Activated T-cell treated with anti-CD3 and anti-CD28 coated beads, Interleukin-2, amount 50 U/mL, for 72 hours (primary cell): ENCODE measurements at regions not wholly inside any gene's neighbourhood (a gene's known extent, or its start where the extent isn't known, plus 50 kb on each side); places are given as distances from the start of the nearest gene placed in this dataset.
A peak's percentile ranks its signal among the peaks of the same experiment; 100 is the strongest.
"Not testable (repeated sequence)": the region's sequence is repeated elsewhere in the genome, so short reads cannot be mapped to it uniquely, and the experiment has no call there.

Source experiments
- ATAC-seq, 2 donors: fragments of 150-1000 bp; cut with Tn5 transposase; replicated peaks in 1 of 2; 2 replicates each; pipeline ENCODE4 v1.10.0; 2021; ENCODE audit warnings: moderate library complexity in 2 of 2, mild to moderate bottlenecking in 1 of 2
- DNase-seq, 2 donors: peaks; one replicate each; pipeline ENCODE4 v3.0.0; 2021 to 2022; ENCODE audit warnings: mixed read lengths in 1 of 2
- H3K27ac Mint-ChIP-seq: one replicate; pipeline ENCODE4 v1.8.0; 2022; ENCODE audit warnings: mild to moderate bottlenecking, moderate library complexity, mixed read lengths
- H3K27me3 Mint-ChIP-seq: one replicate; pipeline ENCODE4 v1.8.0; 2022; ENCODE audit warnings: low read depth, mixed read lengths
- H3K36me3 Mint-ChIP-seq, 2 donors: one replicate each; pipeline ENCODE4 v1.8.0; 2022; ENCODE audit warnings: mixed read lengths in 2 of 2, mild to moderate bottlenecking in 1 of 2; ENCODE audit not compliant: insufficient read depth in 2 of 2
- H3K4me1 Mint-ChIP-seq: one replicate; pipeline ENCODE4 v1.8.0; 2022; ENCODE audit warnings: low read depth, mixed read lengths
- H3K4me3 Mint-ChIP-seq, 2 donors: one replicate each; pipeline ENCODE4 v1.8.0; 2022; ENCODE audit warnings: mild to moderate bottlenecking in 2 of 2, mixed read lengths in 2 of 2, moderate library complexity in 2 of 2
- H3K9me3 Mint-ChIP-seq, 2 donors: one replicate each; pipeline ENCODE4 v1.8.0; 2022; ENCODE audit warnings: mixed read lengths in 2 of 2

- Mint-ChIP-seq H3K27ac (no peak overlapping the region), H3K4me3 (no peak overlapping the region), H3K27me3 (no peaks in the 10 kb centered on the region), H3K9me3 (peaks cover 7 to 14% of the 10 kb centered on the region in 2 donors), H3K36me3 (no peaks in the 10 kb centered on the region), H3K4me1 (no peaks in the 10 kb centered on the region)
- DNase-seq = no peak
- no peak for ATAC-seq
These were observed 506.9 kb downstream of the NR2F2 start for GRCh38 chr15:96837241-96837970.

GRCh38 chr15:96838081-96838480 lies 507.6 kb downstream of the NR2F2 start:
- H3K9me3 Mint-ChIP-seq = peaks cover 9 to 15% of the 10 kb centered on the region in 2 donors
- DNase-seq (no peak), ATAC-seq (no peak)
- no peaks in the 10 kb centered on the region for H3K27me3 Mint-ChIP-seq
- H3K27ac Mint-ChIP-seq = no peak overlapping the region
- no peak overlapping the region for H3K4me3 Mint-ChIP-seq
- no peaks in the 10 kb centered on the region for H3K4me1 Mint-ChIP-seq
- no peaks in the 10 kb centered on the region for H3K36me3 Mint-ChIP-seq

- Mint-ChIP-seq H3K27ac (no peak overlapping the region), H3K27me3 (no peaks in the 10 kb centered on the region), H3K9me3 (peaks cover 10 to 21% of the 10 kb centered on the region in 2 donors), H3K36me3 (no peaks in the 10 kb centered on the region), H3K4me1 (no peaks in the 10 kb centered on the region), H3K4me3 (no peak overlapping the region)
- DNase-seq = no peak
- ATAC-seq = no peak
These were observed 518.9 kb downstream of the NR2F2 start for GRCh38 chr15:96849271-96849900.

DNA sequence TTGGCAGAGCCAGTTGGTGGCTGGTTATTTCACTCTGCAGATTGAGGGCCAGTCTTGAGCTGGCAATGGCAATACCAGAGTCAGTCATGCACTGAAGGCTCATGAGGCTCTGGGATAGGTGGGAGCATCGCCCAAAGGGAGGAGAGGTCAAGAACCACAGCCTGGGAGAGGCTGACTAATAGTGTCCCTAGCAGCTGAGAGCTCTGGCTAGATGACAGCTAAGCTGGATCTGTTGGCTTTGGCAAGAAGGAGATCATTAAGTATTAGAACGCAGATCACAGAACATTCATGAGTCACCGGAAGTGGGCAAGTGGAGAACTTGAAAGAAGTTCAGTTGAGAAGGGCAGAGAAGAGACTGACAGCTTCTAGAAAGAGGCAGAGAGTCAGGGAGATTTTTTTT lies 521.1 kb downstream of the NR2F2 start:
- Mint-ChIP-seq H3K27me3 (no peaks in the 10 kb centered on the region), H3K9me3 (peaks cover 10 to 16% of the 10 kb centered on the region in 2 donors), H3K27ac (no peak overlapping the region), H3K36me3 (no peaks in the 10 kb centered on the region), H3K4me3 (no peak overlapping the region), H3K4me1 (no peaks in the 10 kb centered on the region)
- DNase-seq (no peak), ATAC-seq (no peak)

- peaks cover 2 to 7% of the 10 kb centered on the region in 2 donors for H3K9me3 Mint-ChIP-seq
- no peak for ATAC-seq
These were observed 528.2 kb downstream of the NR2F2 start for GRCh38 chr15:96858694-96859093.

GRCh38 chr15:96860741-96861140 lies 530.2 kb downstream of the NR2F2 start:
- no peaks in the 10 kb centered on the region for H3K4me1 Mint-ChIP-seq
- peaks cover 0 to 4% of the 10 kb centered on the region in 2 donors for H3K9me3 Mint-ChIP-seq
- ATAC-seq (no peak), DNase-seq (no peak)
- no peak overlapping the region for H3K27ac Mint-ChIP-seq
- H3K27me3 Mint-ChIP-seq = no peaks in the 10 kb centered on the region
- no peak overlapping the region for H3K4me3 Mint-ChIP-seq
- H3K36me3 Mint-ChIP-seq = no peaks in the 10 kb centered on the region

More at GRCh38 chr15:96858694-96859093, 528.2 kb downstream of the NR2F2 start:
- H3K4me3 Mint-ChIP-seq = no peak overlapping the region
- no peaks in the 10 kb centered on the region for H3K27me3 Mint-ChIP-seq
- H3K36me3 Mint-ChIP-seq = no peaks in the 10 kb centered on the region
- H3K27ac Mint-ChIP-seq = no peak overlapping the region
- no peak for DNase-seq
- no peaks in the 10 kb centered on the region for H3K4me1 Mint-ChIP-seq

DNA sequence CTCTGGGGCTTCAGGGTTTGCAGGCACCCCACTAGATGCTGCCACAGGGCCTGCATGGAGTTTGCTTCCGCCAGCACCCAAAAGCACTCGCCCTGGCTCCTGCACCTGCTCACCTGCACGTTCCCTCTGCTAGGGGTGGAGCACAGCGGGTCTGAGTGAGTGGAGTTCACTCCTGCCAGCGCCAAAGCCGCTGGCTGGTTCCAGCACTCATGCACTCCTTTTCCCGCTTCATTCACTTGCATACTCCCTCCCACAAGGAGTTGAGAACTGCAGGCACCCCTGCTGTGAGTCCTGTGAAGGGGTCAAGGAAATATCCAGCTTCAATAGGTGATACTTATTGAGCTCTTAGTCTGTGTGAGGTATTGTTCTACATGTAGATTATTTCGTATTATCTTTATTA lies 537.5 kb downstream of the NR2F2 start:
- Mint-ChIP-seq H3K4me1 (no peaks in the 10 kb centered on the region), H3K4me3 (no peak overlapping the region), H3K9me3 (peaks cover 2% of the 10 kb centered on the region in 2 donors), H3K27ac (no peak overlapping the region), H3K36me3 (peaks cover 0 to 2% of the 10 kb centered on the region in 2 donors), H3K27me3 (no peaks in the 10 kb centered on the region)
- no peak for ATAC-seq
- no peak for DNase-seq

GRCh38 chr15:96869122-96869521 lies 538.6 kb downstream of the NR2F2 start:
- no peak for DNase-seq
- Mint-ChIP-seq H3K9me3 (peaks cover 2 to 5% of the 10 kb centered on the region in 2 donors), H3K4me1 (no peaks in the 10 kb centered on the region), H3K27me3 (no peaks in the 10 kb centered on the region), H3K4me3 (no peak overlapping the region), H3K27ac (no peak overlapping the region), H3K36me3 (peaks cover 0 to 4% of the 10 kb centered on the region in 2 donors)
- no peak for ATAC-seq

DNA sequence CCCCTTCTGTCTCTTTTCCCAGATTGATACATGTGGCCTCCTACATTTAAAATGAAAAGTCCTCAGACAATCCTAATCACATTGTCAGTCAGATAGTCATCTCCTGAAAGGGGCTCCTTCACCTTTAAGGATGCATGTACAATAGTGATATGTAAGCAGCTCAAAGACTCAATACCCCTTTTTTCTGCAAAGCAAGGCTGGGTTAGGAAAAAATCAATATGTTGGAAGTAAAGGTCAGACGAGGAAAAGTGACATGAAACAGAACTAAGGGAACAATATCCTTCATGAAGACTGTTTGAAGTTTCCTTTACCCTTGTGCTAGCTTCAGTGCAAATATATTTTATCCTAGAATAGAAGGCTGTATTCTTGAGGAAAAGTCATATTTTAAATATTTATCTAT lies 539.3 kb downstream of the NR2F2 start:
- Mint-ChIP-seq H3K4me3 (no peak overlapping the region), H3K36me3 (peaks cover 0 to 5% of the 10 kb centered on the region in 2 donors), H3K9me3 (peaks cover 2 to 6% of the 10 kb centered on the region in 2 donors), H3K4me1 (no peaks in the 10 kb centered on the region), H3K27me3 (no peaks in the 10 kb centered on the region), H3K27ac (no peak overlapping the region)
- DNase-seq (no peak), ATAC-seq (no peak)

- ATAC-seq = no peak
- Mint-ChIP-seq H3K27me3 (no peaks in the 10 kb centered on the region), H3K36me3 (peaks cover 0 to 5% of the 10 kb centered on the region in 2 donors), H3K4me1 (no peaks in the 10 kb centered on the region), H3K9me3 (peaks cover 2 to 6% of the 10 kb centered on the region in 2 donors), H3K4me3 (no peak overlapping the region), H3K27ac (no peak overlapping the region)
- DNase-seq = no peak
These were observed 540.1 kb downstream of the NR2F2 start for GRCh38 chr15:96870580-96870979.

DNA sequence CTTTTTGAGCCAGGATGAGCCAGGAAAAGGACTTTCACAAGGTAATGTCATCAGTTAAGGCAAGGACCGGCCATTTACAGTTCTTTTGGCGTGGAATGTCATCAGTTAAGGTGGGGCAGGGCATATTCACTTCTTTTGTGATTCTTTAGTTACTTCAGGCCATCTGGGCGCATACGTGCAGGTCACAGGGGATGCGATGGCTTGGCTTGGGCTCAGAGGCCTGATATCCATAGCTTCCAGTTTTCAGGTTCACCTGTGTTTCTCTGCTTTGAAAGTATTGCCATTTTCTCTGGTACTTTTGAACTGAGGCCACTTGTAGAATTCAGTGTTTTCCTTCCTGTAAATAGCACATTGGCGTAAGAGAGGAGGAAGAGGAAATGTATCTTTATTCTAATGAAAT lies 546.9 kb downstream of the NR2F2 start:
- DNase-seq, H3K4me3 Mint-ChIP-seq, H3K27ac Mint-ChIP-seq, H3K9me3 Mint-ChIP-seq, H3K4me1 Mint-ChIP-seq, H3K36me3 Mint-ChIP-seq, ATAC-seq, H3K27me3 Mint-ChIP-seq: not testable (repeated sequence)

GRCh38 chr15:96878129-96878528 lies 547.6 kb downstream of the NR2F2 start:
- H3K27me3 Mint-ChIP-seq = no peaks in the 10 kb centered on the region
- no peak overlapping the region for H3K27ac Mint-ChIP-seq
- no peak overlapping the region for H3K4me3 Mint-ChIP-seq
- H3K36me3 Mint-ChIP-seq = peaks cover 0 to 3% of the 10 kb centered on the region in 2 donors
- H3K4me1 Mint-ChIP-seq = no peaks in the 10 kb centered on the region
- ATAC-seq (no peak), DNase-seq (no peak)
- H3K9me3 Mint-ChIP-seq = peaks cover 2 to 5% of the 10 kb centered on the region in 2 donors

DNA sequence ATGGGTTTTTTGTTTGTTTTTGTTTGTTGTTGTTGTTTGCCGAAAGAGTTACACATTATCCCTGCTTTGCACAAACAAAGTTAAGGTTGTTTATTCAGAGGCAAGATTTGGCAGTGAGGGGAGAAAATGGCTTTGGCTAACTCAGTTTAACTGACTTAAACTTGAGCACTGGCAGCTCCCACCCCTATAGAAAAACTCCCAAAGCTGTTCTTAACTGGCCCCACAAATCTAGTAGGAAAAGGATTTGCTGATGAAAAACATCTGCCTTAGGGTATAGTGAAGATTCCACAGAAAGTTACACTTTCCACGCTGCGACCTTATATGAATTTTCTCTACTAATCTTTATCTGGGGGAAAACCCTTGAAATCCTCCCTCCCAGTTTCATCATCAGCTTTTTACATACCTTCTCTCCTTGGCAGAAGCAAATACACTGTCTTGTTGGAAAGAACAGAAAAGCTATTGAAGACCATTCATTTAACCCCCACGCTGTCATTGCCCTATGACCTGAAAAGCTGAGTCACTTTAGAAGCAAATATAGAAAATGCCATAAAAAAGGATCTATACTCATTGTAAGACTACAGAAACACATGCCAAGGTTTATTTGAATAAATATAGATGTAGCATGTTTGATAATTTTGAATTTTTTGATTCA lies 551.7 kb downstream of the NR2F2 start:
- DNase-seq (no peak), ATAC-seq (peak in 1 of 2 donors; percentile 38)
- no peaks in the 10 kb centered on the region for H3K27me3 Mint-ChIP-seq
- no peak overlapping the region for H3K27ac Mint-ChIP-seq
- H3K4me3 Mint-ChIP-seq = no peak overlapping the region
- no peaks in the 10 kb centered on the region for H3K36me3 Mint-ChIP-seq
- no peaks in the 10 kb centered on the region for H3K4me1 Mint-ChIP-seq
- H3K9me3 Mint-ChIP-seq = peaks cover 0 to 8% of the 10 kb centered on the region in 2 donors
